Coronary artery (tissue), 2 donors: ENCODE measurements at regions not wholly inside any gene's neighbourhood (a gene's known extent, or its start where the extent isn't known, plus 50 kb on each side); places are given as distances from the start of the nearest gene placed in this dataset.

Source experiments
- DNase-seq: peaks from one replicate; pipeline ENCODE4 v3.0.0-alpha.2; 2017; ENCODE audit warnings: low spot score
- H3K27ac ChIP-seq, 2 donors: fragments of 200-600 bp; sonication (generic); one replicate each; pipeline ENCODE4 v1.5.1; 2016 to 2019
- H3K4me3 ChIP-seq: fragments of 200-600 bp; sonication (generic); 2 replicates; pipeline ENCODE4 v1.5.1; 2016; ENCODE audit warnings: mild to moderate bottlenecking, moderate library complexity
- TF ChIP-seq, protein P1 (sequence below): fragments of 200-600 bp; sonication (generic); IDR thresholded peaks from one replicate; pipeline ENCODE4 v1.5.1; 2019; ENCODE audit warnings: antibody characterized with exemption

DNA sequence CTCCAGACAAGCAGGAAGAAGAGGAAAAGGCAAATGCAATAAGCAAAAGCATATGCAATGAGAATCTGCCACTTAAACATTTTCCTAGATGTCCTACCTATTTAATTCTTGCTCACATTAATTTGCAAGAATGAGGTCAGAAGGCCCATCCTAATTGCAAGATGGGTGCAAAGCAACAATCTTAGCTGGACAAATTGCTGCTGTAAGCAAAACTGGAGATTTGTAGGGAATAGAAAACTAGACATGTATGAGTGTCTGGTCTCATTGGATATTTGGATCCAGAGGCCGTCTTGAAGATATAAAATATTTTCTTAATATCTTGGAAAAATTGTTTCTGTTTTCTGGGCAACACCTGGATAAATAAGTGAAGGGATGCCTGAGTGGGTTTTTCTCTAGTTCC is 150.1 kb upstream of the PGR start:
- Histone ChIP-seq H3K27ac (no peak overlapping the region), H3K4me3 (no peak overlapping the region)
- DNase-seq = no peak
- TF ChIP-seq, protein P1, sequence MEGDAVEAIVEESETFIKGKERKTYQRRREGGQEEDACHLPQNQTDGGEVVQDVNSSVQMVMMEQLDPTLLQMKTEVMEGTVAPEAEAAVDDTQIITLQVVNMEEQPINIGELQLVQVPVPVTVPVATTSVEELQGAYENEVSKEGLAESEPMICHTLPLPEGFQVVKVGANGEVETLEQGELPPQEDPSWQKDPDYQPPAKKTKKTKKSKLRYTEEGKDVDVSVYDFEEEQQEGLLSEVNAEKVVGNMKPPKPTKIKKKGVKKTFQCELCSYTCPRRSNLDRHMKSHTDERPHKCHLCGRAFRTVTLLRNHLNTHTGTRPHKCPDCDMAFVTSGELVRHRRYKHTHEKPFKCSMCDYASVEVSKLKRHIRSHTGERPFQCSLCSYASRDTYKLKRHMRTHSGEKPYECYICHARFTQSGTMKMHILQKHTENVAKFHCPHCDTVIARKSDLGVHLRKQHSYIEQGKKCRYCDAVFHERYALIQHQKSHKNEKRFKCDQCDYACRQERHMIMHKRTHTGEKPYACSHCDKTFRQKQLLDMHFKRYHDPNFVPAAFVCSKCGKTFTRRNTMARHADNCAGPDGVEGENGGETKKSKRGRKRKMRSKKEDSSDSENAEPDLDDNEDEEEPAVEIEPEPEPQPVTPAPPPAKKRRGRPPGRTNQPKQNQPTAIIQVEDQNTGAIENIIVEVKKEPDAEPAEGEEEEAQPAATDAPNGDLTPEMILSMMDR = no peak

DNA sequence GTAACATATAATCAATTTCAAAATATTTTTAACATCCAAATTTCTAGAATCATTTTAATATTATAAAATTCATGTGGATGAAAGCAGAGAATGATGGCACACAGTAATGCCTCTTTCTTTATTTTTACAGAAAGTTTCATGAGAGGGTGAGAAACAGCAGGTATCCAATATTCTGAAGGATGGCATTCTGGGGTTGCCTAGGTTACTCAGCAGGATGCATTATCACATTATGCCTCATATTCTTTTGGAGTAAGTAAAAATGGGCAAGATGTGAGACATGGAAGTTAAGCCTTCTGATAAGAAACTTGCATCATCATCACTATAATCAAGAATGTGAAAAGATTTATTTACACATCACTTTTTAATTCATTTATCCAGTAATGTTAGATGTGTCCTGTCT is 148.7 kb upstream of the PGR start:
- TF ChIP-seq, protein P1 = no peak
- no peak for DNase-seq
- Histone ChIP-seq H3K27ac (no peak overlapping the region), H3K4me3 (no peak overlapping the region)

DNA sequence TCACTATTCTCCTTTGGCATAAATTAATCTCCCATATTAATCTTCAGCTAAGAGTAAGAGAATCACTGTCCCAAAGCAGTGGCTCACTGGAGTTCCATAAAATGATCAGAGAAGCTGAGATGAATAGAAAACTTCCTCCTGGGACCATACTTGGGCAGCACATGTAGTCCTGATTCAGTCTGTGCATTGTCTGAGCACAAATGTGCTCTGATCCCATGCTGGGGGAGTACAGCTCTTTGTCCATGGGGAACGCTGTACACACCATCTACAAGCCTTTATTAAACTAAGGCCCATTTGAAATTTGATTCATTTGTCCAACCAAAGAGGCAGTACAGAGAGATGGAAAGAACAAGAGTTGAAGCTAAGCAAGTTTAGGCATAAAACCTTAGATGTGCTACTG is 147.4 kb upstream of the PGR start:
- H3K27ac ChIP-seq = no peak overlapping the region
- no peak overlapping the region for H3K4me3 ChIP-seq
- DNase-seq = no peak
- TF ChIP-seq, protein P1 = no peak

DNA sequence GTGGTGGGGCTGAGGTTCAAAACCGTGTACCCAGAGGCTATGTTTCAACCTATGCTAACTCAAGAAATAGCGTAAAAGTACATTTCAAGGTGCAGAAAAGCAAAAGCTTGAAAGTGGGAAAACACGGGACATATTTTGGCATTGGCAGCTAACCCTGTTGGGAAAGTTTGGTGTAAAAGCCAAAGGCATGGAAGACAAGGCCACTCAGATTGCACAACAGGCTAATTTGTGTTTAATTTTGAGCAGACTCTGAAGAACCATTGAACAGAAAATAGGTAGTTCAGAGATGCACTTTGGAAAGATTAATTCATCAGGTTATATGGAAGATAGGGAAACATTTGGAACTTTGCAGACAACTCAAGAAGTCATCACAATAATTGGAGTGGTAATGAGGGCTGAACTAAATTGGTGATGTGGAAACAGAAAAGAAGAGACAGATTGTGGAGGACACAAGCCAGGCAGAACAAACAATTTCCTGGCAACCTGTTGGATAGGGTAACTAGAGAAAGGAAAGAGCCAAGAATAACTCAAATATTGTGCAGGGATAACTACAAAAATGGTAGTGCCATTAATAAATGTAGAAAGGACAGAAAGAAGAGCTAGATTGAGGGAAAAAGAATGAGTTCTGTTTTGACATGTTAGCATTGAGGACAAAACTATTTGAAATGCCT is 140.5 kb upstream of the PGR start:
- H3K4me3 ChIP-seq = no peak overlapping the region
- no peak for DNase-seq
- TF ChIP-seq, protein P1 = no peak
- no peak overlapping the region for H3K27ac ChIP-seq

DNA sequence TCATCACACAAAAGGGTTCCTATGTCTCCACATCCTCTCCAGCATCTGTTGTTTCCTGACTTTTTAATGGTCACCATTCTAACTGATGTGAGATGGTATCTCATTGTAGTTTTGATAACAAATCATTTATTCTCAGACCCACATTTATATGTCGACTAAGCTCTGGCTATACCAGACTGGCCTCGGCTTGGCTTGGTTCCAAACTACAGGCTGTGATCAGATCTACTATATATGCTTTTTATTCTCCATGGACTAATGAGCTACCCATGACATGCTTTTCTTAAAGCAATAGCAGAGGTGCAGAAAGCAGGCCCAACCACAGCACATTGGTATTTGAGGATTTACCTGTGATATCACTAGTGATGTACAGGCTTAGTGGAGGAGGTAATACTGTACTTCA is 139.8 kb upstream of the PGR start:
- H3K4me3 ChIP-seq = no peak overlapping the region
- no peak for DNase-seq
- TF ChIP-seq, protein P1 = no peak

GRCh38 chr11:101267654-101268053 is 138.0 kb upstream of the PGR start:
- H3K4me3 ChIP-seq = no peak overlapping the region
- H3K27ac ChIP-seq = no peak overlapping the region
- no peak for DNase-seq
- TF ChIP-seq, protein P1 = no peak

More for the DNA sequence above, 139.8 kb upstream of the PGR start:
- H3K27ac ChIP-seq = no peak overlapping the region

- H3K4me3 ChIP-seq = no peak overlapping the region
- no peak overlapping the region for H3K27ac ChIP-seq
- TF ChIP-seq, protein P1 = no peak
- no peak for DNase-seq
Measured at GRCh38 chr11:101264306-101264705, 134.7 kb upstream of the PGR start.
